GM21390 (cell line): ENCODE measurements at regions not wholly inside any gene's neighbourhood (a gene's known extent, or its start where the extent isn't known, plus 50 kb on each side); places are given as distances from the start of the nearest gene placed in this dataset.

Source experiments
- ATAC-seq: cut with Tn5 transposase; IDR thresholded peaks from one replicate; pipeline ENCODE4 v1.9.1; 2021; ENCODE audit not compliant: unreplicated experiment

- ATAC-seq, result no peak
These were observed 110.1 kb upstream of the PTPN1 start for GRCh38 chr20:50399917-50400704.

GRCh38 chr20:50400705-50401586 lies 109.2 kb upstream of the PTPN1 start:
- no peak for ATAC-seq

GRCh38 chr20:50401587-50402418 lies 108.4 kb upstream of the PTPN1 start:
- ATAC-seq, result no peak

GRCh38 chr20:50403565-50404418 lies 106.4 kb upstream of the PTPN1 start:
- no peak for ATAC-seq

GRCh38 chr20:50404419-50405234 lies 105.6 kb upstream of the PTPN1 start:
- no peak for ATAC-seq

- no peak for ATAC-seq
These were observed 104.8 kb upstream of the PTPN1 start for GRCh38 chr20:50405235-50405914.

- no peak for ATAC-seq
These were observed 104.1 kb upstream of the PTPN1 start for GRCh38 chr20:50405915-50406609.

- no peak for ATAC-seq
These were observed 103.5 kb upstream of the PTPN1 start for GRCh38 chr20:50406610-50407136.

- ATAC-seq, result no peak
These were observed 101.4 kb upstream of the PTPN1 start for GRCh38 chr20:50408526-50409364.

- ATAC-seq, result no peak
These were observed 100.7 kb upstream of the PTPN1 start for GRCh38 chr20:50409495-50409894.

- no peak for ATAC-seq
These were observed 99.8 kb upstream of the PTPN1 start for GRCh38 chr20:50410343-50410742.

GRCh38 chr20:50412069-50412468 lies 98.1 kb upstream of the PTPN1 start:
- no peak for ATAC-seq

GRCh38 chr20:50412499-50412898 lies 97.7 kb upstream of the PTPN1 start:
- ATAC-seq, result no peak

- no peak for ATAC-seq
These were observed 97.1 kb upstream of the PTPN1 start for GRCh38 chr20:50413088-50413500.

GRCh38 chr20:50415021-50415515 lies 95.1 kb upstream of the PTPN1 start:
- no peak for ATAC-seq

GRCh38 chr20:50415516-50416268 lies 94.5 kb upstream of the PTPN1 start:
- no peak for ATAC-seq
